ENCODE measurements at regions not wholly inside any gene's neighbourhood (a gene's known extent, or its start where the extent isn't known, plus 50 kb on each side); places are given as distances from the start of the nearest gene placed in this dataset.

- DNase-seq, result no peak
These were observed 155.0 kb upstream of the DAB2 start for GRCh38 chr5:39579750-39580149.

- peak in 1 of 2 experiments; percentile 34 for DNase-seq
These were observed 154.2 kb upstream of the DAB2 start for GRCh38 chr5:39578887-39579497.

GRCh38 chr5:39577529-39577928, 152.7 kb upstream of the DAB2 start:
- DNase-seq, result no peak

GRCh38 chr5:39570403-39571027, 145.7 kb upstream of the DAB2 start:
- peak; percentile 27 to 52 for DNase-seq

GRCh38 chr5:39569857-39570256, 145.1 kb upstream of the DAB2 start:
- no peak for DNase-seq

- DNase-seq, result no peak
These were observed 142.1 kb upstream of the DAB2 start for GRCh38 chr5:39566891-39567290.

- DNase-seq, result no peak
These were observed 141.2 kb upstream of the DAB2 start for GRCh38 chr5:39566029-39566428.

GRCh38 chr5:39561421-39561820, 136.6 kb upstream of the DAB2 start:
- no peak for DNase-seq

- no peak for DNase-seq
These were observed 135.9 kb upstream of the DAB2 start for GRCh38 chr5:39560726-39561125.

- DNase-seq, result no peak
These were observed 135.1 kb upstream of the DAB2 start for GRCh38 chr5:39559923-39560322.

GRCh38 chr5:39558541-39558940, 133.8 kb upstream of the DAB2 start:
- DNase-seq, result no peak

- DNase-seq, result no peak
These were observed 131.0 kb upstream of the DAB2 start for GRCh38 chr5:39555788-39556187.

- DNase-seq, result peak in 1 of 2 experiments; percentile 63
These were observed 122.9 kb upstream of the DAB2 start for GRCh38 chr5:39547553-39548154.

GRCh38 chr5:39544941-39545340, 120.2 kb upstream of the DAB2 start:
- DNase-seq, result no peak

- no peak for DNase-seq
These were observed 118.6 kb upstream of the DAB2 start for GRCh38 chr5:39543335-39543734.

GRCh38 chr5:39542511-39543285, 117.9 kb upstream of the DAB2 start:
- DNase-seq, result no peak

GRCh38 chr5:39541920-39542319, 117.1 kb upstream of the DAB2 start:
- DNase-seq, result no peak

- DNase-seq, result no peak
These were observed 114.7 kb upstream of the DAB2 start for GRCh38 chr5:39539470-39539869.

GRCh38 chr5:39534690-39535089, 109.9 kb upstream of the DAB2 start:
- no peak for DNase-seq

- DNase-seq, result no peak
These were observed 109.0 kb upstream of the DAB2 start for GRCh38 chr5:39533749-39534148.

GRCh38 chr5:39532511-39532910, 107.7 kb upstream of the DAB2 start:
- no peak for DNase-seq

GRCh38 chr5:39531306-39531705, 106.5 kb upstream of the DAB2 start:
- DNase-seq, result no peak

- no peak for DNase-seq
These were observed 102.2 kb upstream of the DAB2 start for GRCh38 chr5:39526914-39527477.
